HG03354 (cell line): ENCODE measurements at regions not wholly inside any gene's neighbourhood (a gene's known extent, or its start where the extent isn't known, plus 50 kb on each side); places are given as distances from the start of the nearest gene placed in this dataset.
A peak's percentile ranks its signal among the peaks of the same experiment; 100 is the strongest.

ENCODE experiments used
- ATAC-seq: cut with Tn5 transposase; IDR thresholded peaks from one replicate; pipeline ENCODE4 v1.9.1; 2021; ENCODE audit warnings: mild to moderate bottlenecking; ENCODE audit not compliant: unreplicated experiment, poor library complexity, severe bottlenecking

- no peak for ATAC-seq
Observed at GRCh38 chr10:10078446-10078845, 939.2 kb upstream of the CELF2 start.

GRCh38 chr10:10092581-10092980 is 925.1 kb upstream of the CELF2 start:
- ATAC-seq: no peak

GRCh38 chr10:10093021-10093420 is 924.7 kb upstream of the CELF2 start:
- no peak for ATAC-seq

- ATAC-seq: no peak
Observed at GRCh38 chr10:10094691-10095090, 923.0 kb upstream of the CELF2 start.

- ATAC-seq: no peak
Observed at GRCh38 chr10:10096296-10096695, 921.4 kb upstream of the CELF2 start.

GRCh38 chr10:10096898-10097297 is 920.8 kb upstream of the CELF2 start:
- ATAC-seq: no peak

GRCh38 chr10:10101106-10101505 is 916.6 kb upstream of the CELF2 start:
- ATAC-seq: no peak

GRCh38 chr10:10110844-10111490 is 906.7 kb upstream of the CELF2 start:
- no peak for ATAC-seq

GRCh38 chr10:10118131-10118530 is 899.5 kb upstream of the CELF2 start:
- no peak for ATAC-seq

- ATAC-seq: no peak
Observed at GRCh38 chr10:10120671-10121070, 897.0 kb upstream of the CELF2 start.

GRCh38 chr10:10125676-10126075 is 892.0 kb upstream of the CELF2 start:
- ATAC-seq: no peak

- no peak for ATAC-seq
Observed at GRCh38 chr10:10126218-10126617, 891.5 kb upstream of the CELF2 start.

- ATAC-seq: no peak
Observed at GRCh38 chr10:10128387-10128786, 889.3 kb upstream of the CELF2 start.

GRCh38 chr10:10130686-10131085 is 887.0 kb upstream of the CELF2 start:
- ATAC-seq: no peak

- ATAC-seq: no peak
Observed at GRCh38 chr10:10132009-10132408, 885.7 kb upstream of the CELF2 start.

- ATAC-seq: no peak
Observed at GRCh38 chr10:10133281-10133680, 884.4 kb upstream of the CELF2 start.

- peak; percentile 56 for ATAC-seq
Observed at GRCh38 chr10:10138685-10139084, 879.0 kb upstream of the CELF2 start.

- ATAC-seq: no peak
Observed at GRCh38 chr10:10141782-10142382, 875.8 kb upstream of the CELF2 start.

- ATAC-seq: no peak
Observed at GRCh38 chr10:10146604-10147003, 871.1 kb upstream of the CELF2 start.

GRCh38 chr10:10149899-10150298 is 867.8 kb upstream of the CELF2 start:
- ATAC-seq: no peak

GRCh38 chr10:10156917-10157600 is 860.6 kb upstream of the CELF2 start:
- no peak for ATAC-seq
